ENCODE measurements at regions not wholly inside any gene's neighbourhood (a gene's known extent, or its start where the extent isn't known, plus 50 kb on each side); places are given as distances from the start of the nearest gene placed in this dataset.
"Not testable (repeated sequence)": the region's sequence is repeated elsewhere in the genome, so short reads cannot be mapped to it uniquely, and the experiment has no call there.

- no peak for DNase-seq (ENCODE audit: low read depth in 2 of 2)
Observed at GRCh38 chrX:115357326-115358120, 68.0 kb downstream of the LUZP4 start.

GRCh38 chrX:115359508-115359907 is 70.0 kb downstream of the LUZP4 start:
- DNase-seq (ENCODE audit: low read depth in 2 of 2), result not testable (repeated sequence)

- DNase-seq (ENCODE audit: low read depth in 2 of 2), result no peak
Observed at GRCh38 chrX:115360220-115360781, 70.8 kb downstream of the LUZP4 start.

GRCh38 chrX:115362334-115363095 is 73.0 kb downstream of the LUZP4 start:
- DNase-seq (ENCODE audit: low read depth in 2 of 2), result no peak

GRCh38 chrX:115363372-115363771 is 73.9 kb downstream of the LUZP4 start:
- DNase-seq (ENCODE audit: low read depth in 2 of 2), result no peak

GRCh38 chrX:115363897-115364296 is 74.4 kb downstream of the LUZP4 start:
- DNase-seq (ENCODE audit: low read depth in 2 of 2), result no peak

GRCh38 chrX:115364670-115365069 is 75.2 kb downstream of the LUZP4 start:
- no peak for DNase-seq (ENCODE audit: low read depth in 2 of 2)

- no peak for DNase-seq (ENCODE audit: low read depth in 2 of 2)
Observed at GRCh38 chrX:115366535-115366934, 77.0 kb downstream of the LUZP4 start.

GRCh38 chrX:115367455-115367854 is 77.9 kb downstream of the LUZP4 start:
- DNase-seq (ENCODE audit: low read depth in 2 of 2), result no peak

GRCh38 chrX:115367951-115368350 is 78.4 kb downstream of the LUZP4 start:
- DNase-seq (ENCODE audit: low read depth in 2 of 2), result no peak

- DNase-seq (ENCODE audit: low read depth in 2 of 2), result no peak
Observed at GRCh38 chrX:115368876-115369275, 79.4 kb downstream of the LUZP4 start.

GRCh38 chrX:115372152-115372551 is 82.6 kb downstream of the LUZP4 start:
- DNase-seq (ENCODE audit: low read depth in 2 of 2), result peak in 1 of 2 experiments; percentile 45

GRCh38 chrX:115373308-115373707 is 83.8 kb downstream of the LUZP4 start:
- no peak for DNase-seq (ENCODE audit: low read depth in 2 of 2)

- no peak for DNase-seq (ENCODE audit: low read depth in 2 of 2)
Observed at GRCh38 chrX:115378471-115378870, 89.0 kb downstream of the LUZP4 start.

- DNase-seq (ENCODE audit: low read depth in 2 of 2), result no peak
Observed at GRCh38 chrX:115387327-115387726, 97.8 kb downstream of the LUZP4 start.

GRCh38 chrX:115388879-115389278 is 99.4 kb downstream of the LUZP4 start:
- DNase-seq (ENCODE audit: low read depth in 2 of 2), result no peak

GRCh38 chrX:115390078-115390477 is 100.6 kb downstream of the LUZP4 start:
- DNase-seq (ENCODE audit: low read depth in 2 of 2), result no peak

GRCh38 chrX:115392031-115392430 is 102.5 kb downstream of the LUZP4 start:
- no peak for DNase-seq (ENCODE audit: low read depth in 2 of 2)

- no peak for DNase-seq (ENCODE audit: low read depth in 2 of 2)
Observed at GRCh38 chrX:115392871-115393270, 103.4 kb downstream of the LUZP4 start.

- DNase-seq (ENCODE audit: low read depth in 2 of 2), result no peak
Observed at GRCh38 chrX:115393271-115393670, 103.8 kb downstream of the LUZP4 start.

GRCh38 chrX:115394806-115395205 is 105.3 kb downstream of the LUZP4 start:
- not testable (repeated sequence) for DNase-seq (ENCODE audit: low read depth in 2 of 2)

GRCh38 chrX:115399306-115399705 is 109.8 kb downstream of the LUZP4 start:
- DNase-seq (ENCODE audit: low read depth in 2 of 2), result no peak

- no peak for DNase-seq (ENCODE audit: low read depth in 2 of 2)
Observed at GRCh38 chrX:115400960-115401359, 111.4 kb downstream of the LUZP4 start.
